Ishikawa (cell line): ENCODE measurements at regions not wholly inside any gene's neighbourhood (a gene's known extent, or its start where the extent isn't known, plus 50 kb on each side); places are given as distances from the start of the nearest gene placed in this dataset.

Experiments
- CEBPB ChIP-seq: IDR thresholded peaks from 2 replicates; pipeline ENCODE4 v1.6.1; 2012
- CREB1 ChIP-seq: IDR thresholded peaks from 2 replicates; pipeline ENCODE4 v1.6.1; 2012; ENCODE audit warnings: low read depth
- EGR1 ChIP-seq: IDR thresholded peaks from 2 replicates; pipeline ENCODE4 v1.6.1; 2012
- EP300 ChIP-seq: IDR thresholded peaks from 2 replicates; pipeline ENCODE4 v1.6.1; 2012; ENCODE audit warnings: borderline replicate concordance
- FOXM1 ChIP-seq: IDR thresholded peaks from 2 replicates; pipeline ENCODE4 v1.6.1; 2012; ENCODE audit warnings: low read depth, borderline replicate concordance
- MAX ChIP-seq: IDR thresholded peaks from 2 replicates; pipeline ENCODE4 v1.6.1; 2012
- NFIC ChIP-seq: IDR thresholded peaks from 2 replicates; pipeline ENCODE4 v1.6.1; 2012
- RAD21 ChIP-seq: IDR thresholded peaks from 2 replicates; pipeline ENCODE4 v1.6.1; 2012; ENCODE audit warnings: low read depth
- REST ChIP-seq: IDR thresholded peaks from 2 replicates; pipeline ENCODE4 v1.6.1; 2012; ENCODE audit warnings: low read depth, mild to moderate bottlenecking
- TAF1 ChIP-seq: IDR thresholded peaks from 2 replicates; pipeline ENCODE4 v1.6.1; 2012; ENCODE audit warnings: low read depth, mild to moderate bottlenecking
- TCF12 ChIP-seq: IDR thresholded peaks from 2 replicates; pipeline ENCODE4 v1.6.1; 2012; ENCODE audit warnings: low read depth
- TEAD4 ChIP-seq: IDR thresholded peaks from 2 replicates; pipeline ENCODE4 v1.6.1; 2012
- USF1 ChIP-seq: IDR thresholded peaks from 2 replicates; pipeline ENCODE4 v1.6.1; 2012
- YY1 ChIP-seq: IDR thresholded peaks from 2 replicates; pipeline ENCODE4 v1.6.1; 2012; ENCODE audit warnings: low read depth
- ZBTB7A ChIP-seq: IDR thresholded peaks from 2 replicates; pipeline ENCODE4 v1.6.1; 2012; ENCODE audit warnings: low read depth

- no peak for TF ChIP-seq CREB1
These were observed 448.2 kb upstream of the AUTS2 start for GRCh38 chr7:69149804-69150782.

GRCh38 chr7:69162326-69162725 lies 435.9 kb upstream of the AUTS2 start:
- TF ChIP-seq REST (no peak), TAF1 (no peak), EGR1 (no peak), TCF12 (no peak), EP300 (no peak), YY1 (no peak), TEAD4 (no peak), FOXM1 (no peak)

- TF ChIP-seq FOXM1, result no peak
- no peak for TF ChIP-seq CEBPB
- TF ChIP-seq NFIC, result no peak
- no peak for TF ChIP-seq CREB1
- no peak for TF ChIP-seq EP300
- TF ChIP-seq RAD21, result no peak
These were observed 435.2 kb upstream of the AUTS2 start for GRCh38 chr7:69162931-69163670.

- TF ChIP-seq TEAD4 (no peak), ZBTB7A (no peak), NFIC (no peak), TAF1 (no peak), FOXM1 (no peak), YY1 (no peak), EP300 (no peak), CREB1 (no peak), CEBPB (no peak), USF1 (no peak), REST (no peak), MAX (no peak), TCF12 (no peak), EGR1 (no peak), RAD21 (no peak)
These were observed 431.2 kb upstream of the AUTS2 start for GRCh38 chr7:69166979-69167516.

GRCh38 chr7:69169386-69169785 lies 428.9 kb upstream of the AUTS2 start:
- no peak for TF ChIP-seq TEAD4
- TF ChIP-seq RAD21, result no peak

- TF ChIP-seq ZBTB7A (no peak), TCF12 (no peak), REST (no peak), YY1 (no peak), CREB1 (no peak), NFIC (no peak), TAF1 (no peak), EP300 (no peak), CEBPB (no peak), MAX (no peak), USF1 (no peak), TEAD4 (no peak), EGR1 (no peak), RAD21 (no peak), FOXM1 (no peak)
These were observed 425.8 kb upstream of the AUTS2 start for GRCh38 chr7:69172357-69173077.
